Psoas muscle (tissue), 7 donors: ENCODE measurements at regions not wholly inside any gene's neighbourhood (a gene's known extent, or its start where the extent isn't known, plus 50 kb on each side); places are given as distances from the start of the nearest gene placed in this dataset.

Experiments
- ATAC-seq, 4 donors: fragments of 200-7000 bp; cut with Tn5 transposase; one replicate each; pipeline ENCODE4 v1.9.1; 2020; ENCODE audit warnings: moderate library complexity in 3 of 4, mild to moderate bottlenecking in 2 of 4
- DNase-seq, 2 donors: peaks; one replicate each; pipeline ENCODE4 v3.0.0-alpha.2; 2020
- H3K27ac ChIP-seq: fragments of 200-600 bp; one replicate; pipeline ENCODE4 v1.8.0; 2022
- H3K27me3 ChIP-seq, 3 donors: fragments of 200-600 bp in 1 of 3; one replicate each; pipeline versions ENCODE4 v1.6.1 to v1.8.0; 2013 to 2022; ENCODE audit warnings: low read length in 2 of 3, mild to moderate bottlenecking in 2 of 3, moderate library complexity in 1 of 3; ENCODE audit not compliant: insufficient read depth in 3 of 3
- H3K36me3 ChIP-seq, 2 donors: fragments of 200-600 bp in 1 of 2; one replicate each; pipeline versions ENCODE4 v1.6.1 to v1.8.0; 2013 to 2022; ENCODE audit warnings: low read depth in 1 of 2, mild to moderate bottlenecking in 1 of 2, moderate library complexity in 1 of 2; ENCODE audit not compliant: insufficient read depth in 1 of 2
- H3K4me1 ChIP-seq: fragments of 200-600 bp; one replicate; pipeline ENCODE4 v1.8.0; 2022
- H3K4me3 ChIP-seq: fragments of 200-600 bp; one replicate; pipeline ENCODE4 v1.8.0; 2022; ENCODE audit warnings: mild to moderate bottlenecking
- H3K9me3 ChIP-seq: fragments of 200-600 bp; one replicate; pipeline ENCODE4 v1.8.0; 2022
- WGBS, 3 donors: extraction: QIAGEN DNeasy Blood & Tissue Kit; methylation state at CpG; one replicate each; pipeline versions ENCODE4 v1.1.6 to v1.1.7; 2013; 5-methylcytosine and 5-hydroxymethylcytosine counted together
- intact Hi-C, 2 donors: fragments of 100-400 bp; cut with DNase I; formaldehyde crosslinking; loops; one replicate each; pipeline versions ENCODE4 v1.11.0 to v1.14.2; 2022
- TF ChIP-seq, protein P1 (sequence below): fragments of 200-600 bp; IDR thresholded peaks from one replicate; pipeline ENCODE4 v1.8.0; 2022; ENCODE audit warnings: antibody characterized with exemption
- donor health status: healthy with polysubstance abuse.
- donor health status: DM: no; HTN: no; CAD: no; lungs with moderate emphysema.
- donor health status: Bipolar disorder and iron deficiency.
- donor health status: healthy.
- donor health status: DM: yes; HTN: yes; CAD: no.
- donor health status: DM: no; HTN: no; CAD: no.
- donor health status: DM: yes; HTN: yes; CAD: no.

- peaks cover 10% of the 10 kb centered on the region for H3K9me3 ChIP-seq
- TF ChIP-seq, protein P1, sequence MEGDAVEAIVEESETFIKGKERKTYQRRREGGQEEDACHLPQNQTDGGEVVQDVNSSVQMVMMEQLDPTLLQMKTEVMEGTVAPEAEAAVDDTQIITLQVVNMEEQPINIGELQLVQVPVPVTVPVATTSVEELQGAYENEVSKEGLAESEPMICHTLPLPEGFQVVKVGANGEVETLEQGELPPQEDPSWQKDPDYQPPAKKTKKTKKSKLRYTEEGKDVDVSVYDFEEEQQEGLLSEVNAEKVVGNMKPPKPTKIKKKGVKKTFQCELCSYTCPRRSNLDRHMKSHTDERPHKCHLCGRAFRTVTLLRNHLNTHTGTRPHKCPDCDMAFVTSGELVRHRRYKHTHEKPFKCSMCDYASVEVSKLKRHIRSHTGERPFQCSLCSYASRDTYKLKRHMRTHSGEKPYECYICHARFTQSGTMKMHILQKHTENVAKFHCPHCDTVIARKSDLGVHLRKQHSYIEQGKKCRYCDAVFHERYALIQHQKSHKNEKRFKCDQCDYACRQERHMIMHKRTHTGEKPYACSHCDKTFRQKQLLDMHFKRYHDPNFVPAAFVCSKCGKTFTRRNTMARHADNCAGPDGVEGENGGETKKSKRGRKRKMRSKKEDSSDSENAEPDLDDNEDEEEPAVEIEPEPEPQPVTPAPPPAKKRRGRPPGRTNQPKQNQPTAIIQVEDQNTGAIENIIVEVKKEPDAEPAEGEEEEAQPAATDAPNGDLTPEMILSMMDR = no peak
- 0 to 18% (median 16%) methylated on average over 1 of the region's 1 CpG for WGBS, 3 donors
Observed at GRCh38 chr10:9901971-9902370, 1115.7 kb upstream of the CELF2 start.

DNA sequence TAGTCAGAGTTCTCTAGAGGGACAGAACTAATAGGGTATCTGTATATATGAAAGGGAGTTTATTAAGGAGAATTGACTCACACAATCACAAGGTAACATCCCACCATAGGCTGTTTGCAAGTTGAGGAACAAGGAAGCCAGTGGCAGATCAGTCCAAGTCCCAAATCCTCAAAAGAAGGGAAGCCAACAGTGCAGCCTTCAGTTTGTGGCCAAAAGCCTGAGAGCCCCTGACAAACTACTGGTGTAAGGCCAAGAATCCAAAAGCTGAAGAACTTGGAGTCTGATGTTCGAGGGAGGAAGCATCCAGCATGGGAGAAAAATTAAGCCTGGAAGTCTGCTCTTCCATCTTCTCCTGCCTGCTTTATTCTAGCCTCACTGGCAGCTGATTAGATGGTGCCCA lies 1107.2 kb upstream of the CELF2 start:
- no peak overlapping the region for H3K27ac ChIP-seq
- TF ChIP-seq, protein P1 = no peak
- H3K36me3 ChIP-seq = no peaks in the 10 kb centered on the region
- no peak for ATAC-seq
- H3K27me3 ChIP-seq = peaks cover 0 to 2% (median 0%) of the 10 kb centered on the region in 3 donors
- H3K4me3 ChIP-seq = no peak overlapping the region
- no peak for DNase-seq
- H3K4me1 ChIP-seq = no peaks in the 10 kb centered on the region
- 12 to 17% (median 15%) methylated on average over 1 of the region's 1 CpG for WGBS, 3 donors
- intact Hi-C loops = no loop called here
- H3K9me3 ChIP-seq = peaks cover 10% of the 10 kb centered on the region

More at GRCh38 chr10:9901971-9902370, 1115.7 kb upstream of the CELF2 start:
- intact Hi-C loops = no loop called here
- DNase-seq (no peak), ATAC-seq (no peak)
- no peak overlapping the region for H3K27ac ChIP-seq
- no peaks in the 10 kb centered on the region for H3K27me3 ChIP-seq
- H3K4me1 ChIP-seq = no peaks in the 10 kb centered on the region
- no peaks in the 10 kb centered on the region for H3K36me3 ChIP-seq
- H3K4me3 ChIP-seq = no peak overlapping the region

- peaks cover 0 to 2% (median 0%) of the 10 kb centered on the region in 3 donors for H3K27me3 ChIP-seq
- no peak overlapping the region for H3K4me3 ChIP-seq
- WGBS, 3 donors = 82 to 90% (median 90%) methylated on average over 7 of the region's 7 CpGs
- H3K9me3 ChIP-seq = peaks cover 3% of the 10 kb centered on the region
- no peaks in the 10 kb centered on the region for H3K4me1 ChIP-seq
- intact Hi-C loops = no loop called here
- TF ChIP-seq, protein P1 = no peak
- H3K27ac ChIP-seq = no peak overlapping the region
- ATAC-seq (no peak), DNase-seq (no peak)
- no peaks in the 10 kb centered on the region for H3K36me3 ChIP-seq
Observed at GRCh38 chr10:9911488-9911887, 1106.2 kb upstream of the CELF2 start.

GRCh38 chr10:9913876-9914514 lies 1103.7 kb upstream of the CELF2 start:
- no peak overlapping the region for H3K27ac ChIP-seq
- no peak overlapping the region for H3K4me3 ChIP-seq
- TF ChIP-seq, protein P1 = no peak
- H3K4me1 ChIP-seq = no peaks in the 10 kb centered on the region
- peaks cover 0 to 3% (median 0%) of the 10 kb centered on the region in 3 donors for H3K27me3 ChIP-seq
- WGBS, 3 donors = 41 to 43% (median 42%) methylated on average over 5 of the region's 5 CpGs
- DNase-seq (no peak), ATAC-seq (no peak)
- no peaks in the 10 kb centered on the region for H3K9me3 ChIP-seq
- no peaks in the 10 kb centered on the region for H3K36me3 ChIP-seq
- intact Hi-C loops = no loop called here

GRCh38 chr10:9921544-9921943 lies 1096.1 kb upstream of the CELF2 start:
- intact Hi-C loops = no loop called here
- no peak for ATAC-seq
- TF ChIP-seq, protein P1 = no peak
- Histone ChIP-seq H3K36me3 (no peaks in the 10 kb centered on the region), H3K27me3 (peaks cover 0 to 3% (median 0%) of the 10 kb centered on the region in 3 donors), H3K4me1 (no peaks in the 10 kb centered on the region), H3K9me3 (no peaks in the 10 kb centered on the region), H3K4me3 (no peak overlapping the region), H3K27ac (no peak overlapping the region)
- no peak for DNase-seq
- WGBS, 3 donors = 25 to 35% (median 29%) methylated on average over 4 of the region's 4 CpGs
